Uterus (tissue), 2 donors: ENCODE measurements at regions not wholly inside any gene's neighbourhood (a gene's known extent, or its start where the extent isn't known, plus 50 kb on each side); places are given as distances from the start of the nearest gene placed in this dataset.

Experiments used
- POLR2A ChIP-seq, 2 donors: fragments of 450-650 bp; IDR thresholded peaks; one replicate each; pipeline ENCODE4 v1.6.1; 2016; ENCODE audit warnings: antibody characterized with exemption in 2 of 2, mild to moderate bottlenecking in 1 of 2, moderate library complexity in 1 of 2
- TF ChIP-seq, protein P1 (sequence below), 4 experiments: fragments of 200-600 bp in 2 of 4; fragments of 450-650 bp in 2 of 4; sonication (generic) in 2 of 4; IDR thresholded peaks; one replicate each; pipeline ENCODE4 v1.5.1; 2016 to 2019; ENCODE audit warnings: antibody characterized with exemption in 4 of 4, mild to moderate bottlenecking in 2 of 4, moderate library complexity in 1 of 4

GRCh38 chr3:31314258-31314657, 218.5 kb upstream of the STT3B start:
- TF ChIP-seq, protein P1, sequence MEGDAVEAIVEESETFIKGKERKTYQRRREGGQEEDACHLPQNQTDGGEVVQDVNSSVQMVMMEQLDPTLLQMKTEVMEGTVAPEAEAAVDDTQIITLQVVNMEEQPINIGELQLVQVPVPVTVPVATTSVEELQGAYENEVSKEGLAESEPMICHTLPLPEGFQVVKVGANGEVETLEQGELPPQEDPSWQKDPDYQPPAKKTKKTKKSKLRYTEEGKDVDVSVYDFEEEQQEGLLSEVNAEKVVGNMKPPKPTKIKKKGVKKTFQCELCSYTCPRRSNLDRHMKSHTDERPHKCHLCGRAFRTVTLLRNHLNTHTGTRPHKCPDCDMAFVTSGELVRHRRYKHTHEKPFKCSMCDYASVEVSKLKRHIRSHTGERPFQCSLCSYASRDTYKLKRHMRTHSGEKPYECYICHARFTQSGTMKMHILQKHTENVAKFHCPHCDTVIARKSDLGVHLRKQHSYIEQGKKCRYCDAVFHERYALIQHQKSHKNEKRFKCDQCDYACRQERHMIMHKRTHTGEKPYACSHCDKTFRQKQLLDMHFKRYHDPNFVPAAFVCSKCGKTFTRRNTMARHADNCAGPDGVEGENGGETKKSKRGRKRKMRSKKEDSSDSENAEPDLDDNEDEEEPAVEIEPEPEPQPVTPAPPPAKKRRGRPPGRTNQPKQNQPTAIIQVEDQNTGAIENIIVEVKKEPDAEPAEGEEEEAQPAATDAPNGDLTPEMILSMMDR (IDR thresholded peaks at IDR 0.05) = no peak
- TF ChIP-seq POLR2A (IDR thresholded peaks at IDR 0.05) = no peak
